ENCODE measurements at regions not wholly inside any gene's neighbourhood (a gene's known extent, or its start where the extent isn't known, plus 50 kb on each side); places are given as distances from the start of the nearest gene placed in this dataset.

GRCh38 chr7:110144599-110144998 is 946.3 kb upstream of the LRRN3 start (continued):
- TF ChIP-seq, protein P1, sequence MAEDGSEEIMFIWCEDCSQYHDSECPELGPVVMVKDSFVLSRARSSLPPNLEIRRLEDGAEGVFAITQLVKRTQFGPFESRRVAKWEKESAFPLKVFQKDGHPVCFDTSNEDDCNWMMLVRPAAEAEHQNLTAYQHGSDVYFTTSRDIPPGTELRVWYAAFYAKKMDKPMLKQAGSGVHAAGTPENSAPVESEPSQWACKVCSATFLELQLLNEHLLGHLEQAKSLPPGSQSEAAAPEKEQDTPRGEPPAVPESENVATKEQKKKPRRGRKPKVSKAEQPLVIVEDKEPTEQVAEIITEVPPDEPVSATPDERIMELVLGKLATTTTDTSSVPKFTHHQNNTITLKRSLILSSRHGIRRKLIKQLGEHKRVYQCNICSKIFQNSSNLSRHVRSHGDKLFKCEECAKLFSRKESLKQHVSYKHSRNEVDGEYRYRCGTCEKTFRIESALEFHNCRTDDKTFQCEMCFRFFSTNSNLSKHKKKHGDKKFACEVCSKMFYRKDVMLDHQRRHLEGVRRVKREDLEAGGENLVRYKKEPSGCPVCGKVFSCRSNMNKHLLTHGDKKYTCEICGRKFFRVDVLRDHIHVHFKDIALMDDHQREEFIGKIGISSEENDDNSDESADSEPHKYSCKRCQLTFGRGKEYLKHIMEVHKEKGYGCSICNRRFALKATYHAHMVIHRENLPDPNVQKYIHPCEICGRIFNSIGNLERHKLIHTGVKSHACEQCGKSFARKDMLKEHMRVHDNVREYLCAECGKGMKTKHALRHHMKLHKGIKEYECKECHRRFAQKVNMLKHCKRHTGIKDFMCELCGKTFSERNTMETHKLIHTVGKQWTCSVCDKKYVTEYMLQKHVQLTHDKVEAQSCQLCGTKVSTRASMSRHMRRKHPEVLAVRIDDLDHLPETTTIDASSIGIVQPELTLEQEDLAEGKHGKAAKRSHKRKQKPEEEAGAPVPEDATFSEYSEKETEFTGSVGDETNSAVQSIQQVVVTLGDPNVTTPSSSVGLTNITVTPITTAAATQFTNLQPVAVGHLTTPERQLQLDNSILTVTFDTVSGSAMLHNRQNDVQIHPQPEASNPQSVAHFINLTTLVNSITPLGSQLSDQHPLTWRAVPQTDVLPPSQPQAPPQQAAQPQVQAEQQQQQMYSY (CRISPR knock-in tag; IDR thresholded peaks at IDR 0.05), result no peak

GRCh38 chr7:110148054-110148453 is 942.9 kb upstream of the LRRN3 start:
- WGBS (ENCODE audit: low lambda C conversion rate), result 24% methylated on average over 5 of the region's 6 CpGs
- Histone ChIP-seq H3K9me3 (ENCODE audit: low read length) (no peaks in the 10 kb centered on the region), H3K4me2 (ENCODE audit: low read depth, low read length) (no peak overlapping the region), H3K9ac (ENCODE audit: insufficient read depth, low read depth, low read length) (no peak overlapping the region), H3K27me3 (ENCODE audit: control insufficient read depth in 1 of 2, insufficient read depth in 2 of 2, low read length in 2 of 2) (no peaks in the 10 kb centered on the region), H2AFZ (ENCODE audit: low read length) (no peak overlapping the region), H3K4me3 (replicated peaks in 1 of 3; ENCODE audit: insufficient read depth in 1 of 3, low read depth in 2 of 3, low read length in 3 of 3) (no peak overlapping the region), H3K27ac (ENCODE audit: extremely low read length, insufficient read depth, low read length) (no peak overlapping the region), H3K4me1 (ENCODE audit: insufficient read depth, low read length) (no peaks in the 10 kb centered on the region), H4K20me1 (ENCODE audit: insufficient read depth, low read length) (no peaks in the 10 kb centered on the region), H3K79me2 (ENCODE audit: insufficient read depth, low read length) (no peaks in the 10 kb centered on the region), H3K36me3 (replicated peaks in 1 of 2; ENCODE audit: control insufficient read depth in 1 of 2, insufficient read depth in 2 of 2, low read length in 2 of 2) (no peaks in the 10 kb centered on the region)
- in situ Hi-C loops (cut with HindIII; ENCODE audit: extremely low pct_ligation_motif_present, low pct_unique_long_range_greater_than_20kb), result no loop called here
- ATAC-seq, result no peak
- no peak for DNase-seq (ENCODE audit: low spot score)
- no TSS peak for BruUV-seq (replicated peaks)
- TF ChIP-seq PHF20 (CRISPR knock-in tag; IDR thresholded peaks at IDR 0.05) (no peak), TCF7 (IDR thresholded peaks at IDR 0.05; ENCODE audit: low read depth) (no peak), ZMYM2 (CRISPR knock-in tag; IDR thresholded peaks at IDR 0.05) (no peak), KAT2B (IDR thresholded peaks at IDR 0.05; ENCODE audit: borderline replicate concordance, low read depth, low read length) (no peak), ZNF263 (CRISPR knock-in tag; IDR thresholded peaks at IDR 0.05) (no peak), ZFP36L1 (CRISPR knock-in tag; IDR thresholded peaks at IDR 0.05) (no peak), ATF3 (CRISPR knock-in tag; IDR thresholded peaks at IDR 0.05) (no peak), ESRRA (CRISPR knock-in tag; IDR thresholded peaks at IDR 0.05; ENCODE audit: low read depth) (no peak), HNRNPL (IDR thresholded peaks at IDR 0.05; ENCODE audit: low read depth, low read length) (no peak), LCORL (IDR thresholded peaks at IDR 0.05) (no peak), LCORL (CRISPR knock-in tag; IDR thresholded peaks at IDR 0.05) (no peak), SMYD3 (CRISPR knock-in tag; IDR thresholded peaks at IDR 0.05) (no peak), ZSCAN9 (CRISPR knock-in tag; IDR thresholded peaks at IDR 0.05; ENCODE audit: borderline replicate concordance) (no peak), ZNF597 (CRISPR knock-in tag; IDR thresholded peaks at IDR 0.05) (no peak)
- TF ChIP-seq, protein P2, sequence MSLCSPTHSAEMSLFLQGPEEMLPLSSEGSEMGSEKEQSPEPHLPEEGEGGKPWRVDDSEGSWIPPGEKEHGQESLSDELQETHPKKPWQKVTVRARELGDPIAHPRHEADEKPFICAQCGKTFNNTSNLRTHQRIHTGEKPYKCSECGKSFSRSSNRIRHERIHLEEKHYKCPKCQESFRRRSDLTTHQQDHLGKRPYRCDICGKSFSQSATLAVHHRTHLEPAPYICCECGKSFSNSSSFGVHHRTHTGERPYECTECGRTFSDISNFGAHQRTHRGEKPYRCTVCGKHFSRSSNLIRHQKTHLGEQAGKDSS (CRISPR knock-in tag; IDR thresholded peaks at IDR 0.05; ENCODE audit: borderline replicate concordance, low read depth), result no peak
- TF ChIP-seq, protein P3, sequence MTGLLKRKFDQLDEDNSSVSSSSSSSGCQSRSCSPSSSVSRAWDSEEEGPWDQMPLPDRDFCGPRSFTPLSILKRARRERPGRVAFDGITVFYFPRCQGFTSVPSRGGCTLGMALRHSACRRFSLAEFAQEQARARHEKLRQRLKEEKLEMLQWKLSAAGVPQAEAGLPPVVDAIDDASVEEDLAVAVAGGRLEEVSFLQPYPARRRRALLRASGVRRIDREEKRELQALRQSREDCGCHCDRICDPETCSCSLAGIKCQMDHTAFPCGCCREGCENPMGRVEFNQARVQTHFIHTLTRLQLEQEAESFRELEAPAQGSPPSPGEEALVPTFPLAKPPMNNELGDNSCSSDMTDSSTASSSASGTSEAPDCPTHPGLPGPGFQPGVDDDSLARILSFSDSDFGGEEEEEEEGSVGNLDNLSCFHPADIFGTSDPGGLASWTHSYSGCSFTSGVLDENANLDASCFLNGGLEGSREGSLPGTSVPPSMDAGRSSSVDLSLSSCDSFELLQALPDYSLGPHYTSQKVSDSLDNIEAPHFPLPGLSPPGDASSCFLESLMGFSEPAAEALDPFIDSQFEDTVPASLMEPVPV (CRISPR knock-in tag; IDR thresholded peaks at IDR 0.05), result no peak
- intact Hi-C loops (cut with micrococcal nuclease; ENCODE audit: unreplicated experiment), result no loop called here
- FAIRE-seq, result no peak
- POLR2A ChIA-PET, result no interaction called here
- CTCF ChIA-PET (ENCODE audit: low intra/inter-chr PET ratio, low total read pairs), result no interaction called here
